ENCODE measurements at regions not wholly inside any gene's neighbourhood (a gene's known extent, or its start where the extent isn't known, plus 50 kb on each side); places are given as distances from the start of the nearest gene placed in this dataset.
"Not testable (repeated sequence)": the region's sequence is repeated elsewhere in the genome, so short reads cannot be mapped to it uniquely, and the experiment has no call there.

DNA sequence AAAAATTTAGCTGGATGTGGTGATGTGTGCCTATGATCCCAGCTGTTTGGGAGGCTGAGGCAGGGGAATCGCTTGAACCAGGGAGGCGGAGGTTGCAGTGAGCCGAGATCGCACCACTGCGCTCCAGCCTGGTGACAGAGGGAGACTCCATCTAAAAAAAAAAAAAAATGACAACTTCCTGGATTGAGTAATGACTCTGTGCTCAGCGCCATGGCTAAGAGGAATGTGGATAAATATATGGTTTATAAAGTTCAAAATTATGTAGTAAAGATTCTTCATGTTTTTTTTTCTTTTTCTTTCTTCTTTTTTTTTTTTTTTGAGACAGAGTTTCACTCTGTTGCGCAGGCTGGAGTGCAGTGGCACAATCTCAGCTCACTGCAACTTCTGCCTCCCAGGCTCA is 75.4 kb upstream of the FLT1 start:
- TF ChIP-seq ZFP3 (CRISPR knock-in tag; IDR thresholded peaks at IDR 0.05); CSDC2 (CRISPR knock-in tag; IDR thresholded peaks at IDR 0.05); SNAI2 (CRISPR knock-in tag; IDR thresholded peaks at IDR 0.05); ARNTL (CRISPR knock-in tag; IDR thresholded peaks at IDR 0.05; ENCODE audit: borderline replicate concordance, low read depth); ISL1 (CRISPR knock-in tag; IDR thresholded peaks at IDR 0.05); PPARA (CRISPR knock-in tag; IDR thresholded peaks at IDR 0.05; ENCODE audit: borderline replicate concordance); OSR1 (CRISPR knock-in tag; IDR thresholded peaks at IDR 0.05); GLIS3 (CRISPR knock-in tag; IDR thresholded peaks at IDR 0.05); ZNF8 (CRISPR knock-in tag; IDR thresholded peaks at IDR 0.05): not testable (repeated sequence)
- TF ChIP-seq, protein P1, sequence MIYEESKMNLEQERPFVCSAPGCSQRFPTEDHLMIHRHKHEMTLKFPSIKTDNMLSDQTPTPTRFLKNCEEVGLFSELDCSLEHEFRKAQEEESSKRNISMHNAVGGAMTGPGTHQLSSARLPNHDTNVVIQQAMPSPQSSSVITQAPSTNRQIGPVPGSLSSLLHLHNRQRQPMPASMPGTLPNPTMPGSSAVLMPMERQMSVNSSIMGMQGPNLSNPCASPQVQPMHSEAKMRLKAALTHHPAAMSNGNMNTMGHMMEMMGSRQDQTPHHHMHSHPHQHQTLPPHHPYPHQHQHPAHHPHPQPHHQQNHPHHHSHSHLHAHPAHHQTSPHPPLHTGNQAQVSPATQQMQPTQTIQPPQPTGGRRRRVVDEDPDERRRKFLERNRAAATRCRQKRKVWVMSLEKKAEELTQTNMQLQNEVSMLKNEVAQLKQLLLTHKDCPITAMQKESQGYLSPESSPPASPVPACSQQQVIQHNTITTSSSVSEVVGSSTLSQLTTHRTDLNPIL (CRISPR knock-in tag; IDR thresholded peaks at IDR 0.05; ENCODE audit: low read depth), result not testable (repeated sequence)
- TF ChIP-seq, protein P2, sequence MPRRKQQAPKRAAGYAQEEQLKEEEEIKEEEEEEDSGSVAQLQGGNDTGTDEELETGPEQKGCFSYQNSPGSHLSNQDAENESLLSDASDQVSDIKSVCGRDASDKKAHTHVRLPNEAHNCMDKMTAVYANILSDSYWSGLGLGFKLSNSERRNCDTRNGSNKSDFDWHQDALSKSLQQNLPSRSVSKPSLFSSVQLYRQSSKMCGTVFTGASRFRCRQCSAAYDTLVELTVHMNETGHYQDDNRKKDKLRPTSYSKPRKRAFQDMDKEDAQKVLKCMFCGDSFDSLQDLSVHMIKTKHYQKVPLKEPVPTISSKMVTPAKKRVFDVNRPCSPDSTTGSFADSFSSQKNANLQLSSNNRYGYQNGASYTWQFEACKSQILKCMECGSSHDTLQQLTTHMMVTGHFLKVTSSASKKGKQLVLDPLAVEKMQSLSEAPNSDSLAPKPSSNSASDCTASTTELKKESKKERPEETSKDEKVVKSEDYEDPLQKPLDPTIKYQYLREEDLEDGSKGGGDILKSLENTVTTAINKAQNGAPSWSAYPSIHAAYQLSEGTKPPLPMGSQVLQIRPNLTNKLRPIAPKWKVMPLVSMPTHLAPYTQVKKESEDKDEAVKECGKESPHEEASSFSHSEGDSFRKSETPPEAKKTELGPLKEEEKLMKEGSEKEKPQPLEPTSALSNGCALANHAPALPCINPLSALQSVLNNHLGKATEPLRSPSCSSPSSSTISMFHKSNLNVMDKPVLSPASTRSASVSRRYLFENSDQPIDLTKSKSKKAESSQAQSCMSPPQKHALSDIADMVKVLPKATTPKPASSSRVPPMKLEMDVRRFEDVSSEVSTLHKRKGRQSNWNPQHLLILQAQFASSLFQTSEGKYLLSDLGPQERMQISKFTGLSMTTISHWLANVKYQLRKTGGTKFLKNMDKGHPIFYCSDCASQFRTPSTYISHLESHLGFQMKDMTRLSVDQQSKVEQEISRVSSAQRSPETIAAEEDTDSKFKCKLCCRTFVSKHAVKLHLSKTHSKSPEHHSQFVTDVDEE (CRISPR knock-in tag; IDR thresholded peaks at IDR 0.05), result not testable (repeated sequence)
- TF ChIP-seq, protein P3, sequence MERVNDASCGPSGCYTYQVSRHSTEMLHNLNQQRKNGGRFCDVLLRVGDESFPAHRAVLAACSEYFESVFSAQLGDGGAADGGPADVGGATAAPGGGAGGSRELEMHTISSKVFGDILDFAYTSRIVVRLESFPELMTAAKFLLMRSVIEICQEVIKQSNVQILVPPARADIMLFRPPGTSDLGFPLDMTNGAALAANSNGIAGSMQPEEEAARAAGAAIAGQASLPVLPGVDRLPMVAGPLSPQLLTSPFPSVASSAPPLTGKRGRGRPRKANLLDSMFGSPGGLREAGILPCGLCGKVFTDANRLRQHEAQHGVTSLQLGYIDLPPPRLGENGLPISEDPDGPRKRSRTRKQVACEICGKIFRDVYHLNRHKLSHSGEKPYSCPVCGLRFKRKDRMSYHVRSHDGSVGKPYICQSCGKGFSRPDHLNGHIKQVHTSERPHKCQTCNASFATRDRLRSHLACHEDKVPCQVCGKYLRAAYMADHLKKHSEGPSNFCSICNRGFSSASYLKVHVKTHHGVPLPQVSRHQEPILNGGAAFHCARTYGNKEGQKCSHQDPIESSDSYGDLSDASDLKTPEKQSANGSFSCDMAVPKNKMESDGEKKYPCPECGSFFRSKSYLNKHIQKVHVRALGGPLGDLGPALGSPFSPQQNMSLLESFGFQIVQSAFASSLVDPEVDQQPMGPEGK (CRISPR knock-in tag; IDR thresholded peaks at IDR 0.05; ENCODE audit: borderline replicate concordance), result not testable (repeated sequence)

Measured in SK-N-SH treated with all-trans-retinoic acid at 6 μM for 48 hours (cell line).